ENCODE measurements at regions not wholly inside any gene's neighbourhood (a gene's known extent, or its start where the extent isn't known, plus 50 kb on each side); places are given as distances from the start of the nearest gene placed in this dataset.

DNA sequence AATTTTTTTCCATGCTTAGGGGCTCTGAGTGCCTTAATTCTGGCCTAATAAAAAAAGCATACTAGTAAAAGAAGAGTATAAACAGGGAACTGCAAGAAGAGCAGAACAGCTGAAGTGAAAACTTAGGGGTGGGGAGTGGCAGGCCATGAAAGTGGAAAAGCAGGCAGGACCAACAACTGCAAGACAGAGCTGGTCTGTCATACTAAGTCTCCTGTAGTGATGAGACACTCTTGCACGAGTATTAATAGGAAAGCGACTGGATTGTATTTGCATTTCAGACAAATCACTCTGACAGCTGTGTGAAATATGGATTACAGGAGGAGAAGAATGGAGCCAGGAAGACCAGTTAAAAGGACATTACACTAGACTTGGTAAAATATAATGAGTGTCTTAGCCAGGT, 449.9 kb downstream of the NUF2 start:
- Histone ChIP-seq H3K56ac (ENCODE audit: insufficient read length, low read depth, low read length) (no peak overlapping the region), H2BK5ac (ENCODE audit: insufficient read length, low read length) (no peak overlapping the region), H2BK12ac (ENCODE audit: insufficient read length, low read depth, low read length) (no peak overlapping the region), H2AK5ac (ENCODE audit: insufficient read length, low read length) (no peak overlapping the region), H3K23me2 (ENCODE audit: insufficient read length, low read depth, low read length, poor library complexity, severe bottlenecking) (no peaks in the 10 kb centered on the region), H3K14ac (ENCODE audit: insufficient read depth, low read length) (no peak overlapping the region), H3K4me1 (ENCODE audit: insufficient read depth, low read length) (no peaks in the 10 kb centered on the region), H3K9me3 (ENCODE audit: control insufficient read depth, low read depth, low read length) (no peaks in the 10 kb centered on the region), H2BK20ac (ENCODE audit: low read depth, low read length, poor library complexity, severe bottlenecking) (no peak overlapping the region), H3K27me3 (ENCODE audit: insufficient read depth, low read length) (no peaks in the 10 kb centered on the region), H4K8ac (replicated peaks; ENCODE audit: insufficient read length, low read depth, low read length) (no peak overlapping the region), H3K79me2 (ENCODE audit: insufficient read depth, low read length) (no peaks in the 10 kb centered on the region), H3K23ac (ENCODE audit: insufficient read length, low read depth, low read length) (no peak overlapping the region), H3K18ac (ENCODE audit: insufficient read length, low read depth, low read length) (no peak overlapping the region), H3K27ac (ENCODE audit: insufficient read length, low read depth, low read length) (no peak overlapping the region), H4K91ac (ENCODE audit: insufficient read length, low read depth, low read length) (no peak overlapping the region), H4K20me1 (ENCODE audit: control insufficient read depth, insufficient read depth, insufficient read length) (no peaks in the 10 kb centered on the region), H2BK15ac (ENCODE audit: low read depth, low read length) (no peak overlapping the region), H3K4ac (ENCODE audit: low read depth, low read length) (no peak overlapping the region), H3K79me1 (ENCODE audit: insufficient read depth, low read depth, low read length, poor library complexity, severe bottlenecking) (no peaks in the 10 kb centered on the region), H3K9ac (ENCODE audit: extremely low read depth, insufficient read length, low read length) (no peak overlapping the region), H3K4me2 (ENCODE audit: insufficient read depth, insufficient read length, low read length) (no peak overlapping the region), H2BK120ac (ENCODE audit: low read depth, low read length, poor library complexity, severe bottlenecking) (no peak overlapping the region), H3T11ph (ENCODE audit: low read length) (no peak overlapping the region), H2AFZ (ENCODE audit: low read length) (no peak overlapping the region), H4K5ac (ENCODE audit: insufficient read length, low read depth, low read length) (no peak overlapping the region)
- WGBS (ENCODE audit: extremely low coverage, insufficient read length, low lambda C conversion rate) = no CpG with 5 or more reads among the region's 2 CpGs
- Mint-ChIP-seq H3K9me3 (no peaks in the 10 kb centered on the region), H3K36me3 (ENCODE audit: insufficient read depth in 1 of 3, low read depth in 3 of 3) (no peaks in the 10 kb centered on the region), H3K27ac (no peak overlapping the region), H3K4me1 (peaks cover 4 to 7% of the 10 kb centered on the region in 2 experiments), H3K27me3 (ENCODE audit: low read depth) (no peaks in the 10 kb centered on the region), H3K4me3 (no peak overlapping the region)
- TF ChIP-seq, protein P1, sequence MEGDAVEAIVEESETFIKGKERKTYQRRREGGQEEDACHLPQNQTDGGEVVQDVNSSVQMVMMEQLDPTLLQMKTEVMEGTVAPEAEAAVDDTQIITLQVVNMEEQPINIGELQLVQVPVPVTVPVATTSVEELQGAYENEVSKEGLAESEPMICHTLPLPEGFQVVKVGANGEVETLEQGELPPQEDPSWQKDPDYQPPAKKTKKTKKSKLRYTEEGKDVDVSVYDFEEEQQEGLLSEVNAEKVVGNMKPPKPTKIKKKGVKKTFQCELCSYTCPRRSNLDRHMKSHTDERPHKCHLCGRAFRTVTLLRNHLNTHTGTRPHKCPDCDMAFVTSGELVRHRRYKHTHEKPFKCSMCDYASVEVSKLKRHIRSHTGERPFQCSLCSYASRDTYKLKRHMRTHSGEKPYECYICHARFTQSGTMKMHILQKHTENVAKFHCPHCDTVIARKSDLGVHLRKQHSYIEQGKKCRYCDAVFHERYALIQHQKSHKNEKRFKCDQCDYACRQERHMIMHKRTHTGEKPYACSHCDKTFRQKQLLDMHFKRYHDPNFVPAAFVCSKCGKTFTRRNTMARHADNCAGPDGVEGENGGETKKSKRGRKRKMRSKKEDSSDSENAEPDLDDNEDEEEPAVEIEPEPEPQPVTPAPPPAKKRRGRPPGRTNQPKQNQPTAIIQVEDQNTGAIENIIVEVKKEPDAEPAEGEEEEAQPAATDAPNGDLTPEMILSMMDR (conservative IDR thresholded peaks at IDR 0.05) = no peak
- no peak for DNase-seq
